Smooth muscle cell (in vitro differentiated cells): ENCODE measurements at regions not wholly inside any gene's neighbourhood (a gene's known extent, or its start where the extent isn't known, plus 50 kb on each side); places are given as distances from the start of the nearest gene placed in this dataset.

Experiments used
- DNase-seq: peaks from one replicate; lab custom pipeline; 2025; ENCODE audit not compliant: unreplicated experiment; lab: John Stamatoyannopoulos, UW
- H2AFZ ChIP-seq: fragments of 200-600 bp; sonication (generic); 2 replicates; pipeline ENCODE4 v1.6.0; 2016; ENCODE audit warnings: antibody characterized with exemption, low read depth, mild to moderate bottlenecking
- H3F3A ChIP-seq: fragments of 200-600 bp; sonication (generic); 2 replicates; pipeline ENCODE4 v1.6.0; 2017; ENCODE audit warnings: antibody characterized with exemption, low read depth
- H3K27ac ChIP-seq: fragments of 200-600 bp; sonication (generic); 2 replicates; pipeline ENCODE4 v1.5.1; 2016; ENCODE audit warnings: low read depth, mild to moderate bottlenecking
- H3K27me3 ChIP-seq: fragments of 200-600 bp; sonication (generic); 2 replicates; pipeline ENCODE4 v1.6.1; 2016; ENCODE audit warnings: low read depth, mild to moderate bottlenecking
- H3K36me3 ChIP-seq: fragments of 200-600 bp; sonication (generic); 2 replicates; pipeline ENCODE4 v1.5.1; 2016; ENCODE audit warnings: low read depth
- H3K4me1 ChIP-seq: fragments of 200-600 bp; sonication (generic); 2 replicates; pipeline ENCODE4 v1.5.1; 2016; ENCODE audit warnings: low read depth
- H3K4me2 ChIP-seq: fragments of 200-600 bp; sonication (generic); 2 replicates; pipeline ENCODE4 v1.6.0; 2016; ENCODE audit warnings: mild to moderate bottlenecking
- H3K4me3 ChIP-seq: fragments of 200-600 bp; sonication (generic); 2 replicates; pipeline ENCODE4 v1.5.1; 2016; ENCODE audit warnings: mild to moderate bottlenecking
- H3K79me2 ChIP-seq: fragments of 200-600 bp; sonication (generic); 2 replicates; pipeline ENCODE4 v1.6.0; 2016; ENCODE audit warnings: low read depth, mild to moderate bottlenecking
- H3K9ac ChIP-seq: fragments of 200-600 bp; sonication (generic); 2 replicates; pipeline ENCODE4 v1.6.0; 2016; ENCODE audit warnings: low read depth
- H3K9me3 ChIP-seq: fragments of 200-600 bp; sonication (generic); replicated peaks from 2 replicates; pipeline ENCODE4 v1.5.1; 2016; ENCODE audit warnings: low read depth
- H4K20me1 ChIP-seq: fragments of 200-600 bp; sonication (generic); 2 replicates; pipeline ENCODE4 v1.6.0; 2016; ENCODE audit warnings: low read depth
- CTCF ChIP-seq: fragments of 200-600 bp; sonication (generic); IDR thresholded peaks from 2 replicates; pipeline ENCODE4 v1.5.1; 2017; ENCODE audit warnings: borderline replicate concordance, mild to moderate bottlenecking, antibody characterized with exemption; ENCODE audit not compliant: insufficient read depth, poor library complexity, severe bottlenecking
- WGBS: methylation state at CpG from one replicate; pipeline ENCODE4 v1.1.7; 2016; ENCODE audit warnings: low lambda C conversion rate; 5-methylcytosine and 5-hydroxymethylcytosine counted together

DNA sequence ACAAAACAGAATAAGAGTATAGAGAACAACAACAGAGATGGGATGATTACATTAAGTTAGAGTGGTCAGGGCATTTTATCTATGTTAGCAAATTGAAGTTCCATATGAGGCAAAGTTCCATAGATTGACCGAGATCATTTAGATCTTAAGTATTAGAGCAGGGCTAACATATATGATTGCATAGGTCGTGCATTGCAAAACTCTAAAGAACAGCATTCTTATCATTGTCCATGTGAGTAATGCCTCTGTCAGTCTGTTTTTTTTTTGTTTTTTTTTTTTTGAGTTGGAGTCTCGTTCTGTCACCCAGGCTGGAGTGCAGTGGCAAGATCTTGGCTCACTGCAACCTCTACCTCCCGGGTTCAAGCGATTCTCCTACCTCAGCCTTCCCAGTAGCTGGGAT lies 341.7 kb upstream of the KCNH8 start:
- H3K27ac ChIP-seq: no peak overlapping the region
- no peaks in the 10 kb centered on the region for H3F3A ChIP-seq
- no peak overlapping the region for H3K4me3 ChIP-seq
- no peak for TF ChIP-seq CTCF
- H3K36me3 ChIP-seq: no peaks in the 10 kb centered on the region
- H2AFZ ChIP-seq: no peak overlapping the region
- WGBS: 61% methylated on average over 5 of the region's 5 CpGs
- H3K9me3 ChIP-seq: no peaks in the 10 kb centered on the region
- no peaks in the 10 kb centered on the region for H3K4me1 ChIP-seq
- no peak overlapping the region for H3K4me2 ChIP-seq
- no peak for DNase-seq
- no peak overlapping the region for H3K9ac ChIP-seq
- H4K20me1 ChIP-seq: no peaks in the 10 kb centered on the region
- H3K79me2 ChIP-seq: no peaks in the 10 kb centered on the region
- no peaks in the 10 kb centered on the region for H3K27me3 ChIP-seq

- no peak overlapping the region for H2AFZ ChIP-seq
- no peaks in the 10 kb centered on the region for H3K79me2 ChIP-seq
- H4K20me1 ChIP-seq: no peaks in the 10 kb centered on the region
- no peaks in the 10 kb centered on the region for H3K9me3 ChIP-seq
- no peak for TF ChIP-seq CTCF
- no peaks in the 10 kb centered on the region for H3K4me1 ChIP-seq
- no peak overlapping the region for H3K9ac ChIP-seq
- H3F3A ChIP-seq: no peaks in the 10 kb centered on the region
- no peak overlapping the region for H3K27ac ChIP-seq
- no peak overlapping the region for H3K4me2 ChIP-seq
- H3K4me3 ChIP-seq: no peak overlapping the region
- DNase-seq: no peak
- no peaks in the 10 kb centered on the region for H3K36me3 ChIP-seq
- 92% methylated on average over 3 of the region's 3 CpGs for WGBS
- H3K27me3 ChIP-seq: no peaks in the 10 kb centered on the region
Observed at GRCh38 chr3:18797378-18797777, 350.9 kb upstream of the KCNH8 start.

DNA sequence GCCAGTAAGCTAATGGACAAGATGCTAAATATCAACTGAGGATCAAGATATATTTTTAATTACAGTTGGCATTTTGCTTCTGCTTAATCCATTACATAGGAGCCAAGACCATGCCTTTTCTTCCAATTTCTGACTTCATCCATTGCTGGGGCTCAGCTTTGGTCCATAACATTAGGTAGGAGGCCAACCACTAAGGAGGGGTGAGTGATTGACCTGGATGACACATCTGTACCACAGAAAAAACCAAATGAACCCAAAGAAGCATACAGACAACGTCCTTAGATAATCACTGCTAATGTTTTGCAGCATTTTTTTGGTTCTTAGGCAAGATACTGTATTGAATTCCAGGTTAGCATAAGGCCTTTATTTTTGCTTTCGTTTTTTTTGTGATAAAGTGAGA lies 353.2 kb upstream of the KCNH8 start:
- WGBS: 66% methylated on average over 2 of the region's 2 CpGs
- H3K9ac ChIP-seq: no peak overlapping the region
- H3K27me3 ChIP-seq: no peaks in the 10 kb centered on the region
- H3K79me2 ChIP-seq: no peaks in the 10 kb centered on the region
- H3K27ac ChIP-seq: no peak overlapping the region
- H3K9me3 ChIP-seq: no peaks in the 10 kb centered on the region
- DNase-seq: no peak
- H3K36me3 ChIP-seq: no peaks in the 10 kb centered on the region
- H3K4me2 ChIP-seq: no peak overlapping the region
- no peaks in the 10 kb centered on the region for H3K4me1 ChIP-seq
- no peaks in the 10 kb centered on the region for H4K20me1 ChIP-seq
- H3K4me3 ChIP-seq: no peak overlapping the region
- H2AFZ ChIP-seq: no peak overlapping the region
- H3F3A ChIP-seq: no peaks in the 10 kb centered on the region
- TF ChIP-seq CTCF: no peak

DNA sequence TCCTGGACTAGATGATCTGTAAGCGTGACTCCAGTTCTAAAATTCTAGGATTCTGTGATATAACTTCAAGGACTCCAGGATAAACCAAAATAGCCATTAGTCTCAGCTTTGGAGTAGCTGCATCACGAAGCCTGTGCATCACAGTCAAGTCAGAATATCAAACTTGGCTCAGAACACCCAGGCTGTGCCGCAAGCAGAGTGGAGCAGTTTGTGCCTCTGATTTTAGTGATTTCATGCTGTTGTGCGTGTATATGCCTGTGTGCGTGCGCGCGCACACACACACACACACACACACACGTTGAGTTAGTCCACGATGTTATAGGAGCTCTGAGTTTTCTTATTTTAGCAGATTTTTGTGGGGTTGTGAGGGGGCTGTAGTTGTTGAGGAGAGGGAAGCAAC lies 356.6 kb upstream of the KCNH8 start:
- no peak overlapping the region for H3K27ac ChIP-seq
- H3K9me3 ChIP-seq: no peaks in the 10 kb centered on the region
- WGBS: 89% methylated on average over 10 of the region's 10 CpGs
- no peak for TF ChIP-seq CTCF
- H3K4me2 ChIP-seq: no peak overlapping the region
- no peaks in the 10 kb centered on the region for H4K20me1 ChIP-seq
- no peaks in the 10 kb centered on the region for H3K79me2 ChIP-seq
- H2AFZ ChIP-seq: no peak overlapping the region
- H3K36me3 ChIP-seq: no peaks in the 10 kb centered on the region
- no peak overlapping the region for H3K9ac ChIP-seq
- no peak overlapping the region for H3K4me3 ChIP-seq
- no peaks in the 10 kb centered on the region for H3F3A ChIP-seq
- H3K4me1 ChIP-seq: no peaks in the 10 kb centered on the region
- no peak for DNase-seq
- H3K27me3 ChIP-seq: no peaks in the 10 kb centered on the region
